ENCODE measurements at regions not wholly inside any gene's neighbourhood (a gene's known extent, or its start where the extent isn't known, plus 50 kb on each side); places are given as distances from the start of the nearest gene placed in this dataset.

GRCh38 chr6:3916211-3916610 lies 67.0 kb downstream of the FAM50B start:
- no peak for TF ChIP-seq CTCF (IDR thresholded peaks at IDR 0.05; ENCODE audit: low read depth, low read length, poor library complexity, severe bottlenecking)
- no peak for TF ChIP-seq EZH2phosphoT487 (IDR thresholded peaks at IDR 0.05; ENCODE audit: borderline replicate concordance, low read length)

Measured in DOHH2 (cell line).